ENCODE measurements at regions not wholly inside any gene's neighbourhood (a gene's known extent, or its start where the extent isn't known, plus 50 kb on each side); places are given as distances from the start of the nearest gene placed in this dataset.

DNA sequence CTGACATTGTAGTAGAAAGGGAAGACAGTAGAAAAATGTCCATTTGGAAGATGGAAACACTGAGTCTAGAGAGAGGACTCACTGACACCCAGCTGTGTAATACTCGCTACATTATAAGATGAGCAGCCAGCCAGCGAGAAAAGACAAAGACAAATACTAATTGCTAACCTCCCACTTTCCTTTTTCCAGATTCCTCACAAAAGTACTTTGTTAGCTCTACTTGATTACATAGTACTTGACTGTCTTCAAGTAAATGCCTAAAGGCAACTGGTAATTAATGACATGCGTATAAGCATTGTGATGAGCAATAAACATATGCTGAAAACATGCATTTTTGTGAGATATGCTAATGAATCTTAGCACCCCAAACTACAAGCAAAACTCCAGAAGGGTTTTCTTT is 363.1 kb downstream of the GPAM start:
- ChIA-PET POLR2A (ENCODE audit: unreplicated experiment) (no interaction called here), CTCF (interaction anchor here (0.7 kb wide), 1 partner anchor 11 kb away, joined by 8 read pairs; no protein-coding TSS in a partner anchor)
- H4K8ac ChIP-seq (ENCODE audit: low read depth in 2 of 2, low read length in 2 of 2), result no peak overlapping the region
- no peak overlapping the region for H3K14ac ChIP-seq (replicated peaks; ENCODE audit: low read depth, low read length)
- DNase-seq (no peak), ATAC-seq (ENCODE audit: low read depth) (no peak)
- no peak overlapping the region for H3K18ac ChIP-seq (ENCODE audit: low read depth, low read length)
- no peak overlapping the region for H3K9ac ChIP-seq (ENCODE audit: low read depth, low read length)
- no peak overlapping the region for H3K56ac ChIP-seq (ENCODE audit: extremely low read depth, insufficient read depth, low read length)
- no peak overlapping the region for H2BK20ac ChIP-seq (ENCODE audit: low read depth, low read length)
- H3K4me1 ChIP-seq (ENCODE audit: control insufficient read depth, insufficient read depth, low read length), result no peaks in the 10 kb centered on the region
- WGBS, 2 experiments (ENCODE audit: extremely low coverage in 2 of 2, insufficient read length in 1 of 2), result no CpG with 5 or more reads among the region's 3 CpGs
- no peak overlapping the region for H4K91ac ChIP-seq (ENCODE audit: insufficient read depth, low read depth, low read length)
- no peak overlapping the region for H3K4ac ChIP-seq (ENCODE audit: low read depth, low read length)
- no peaks in the 10 kb centered on the region for H4K20me1 ChIP-seq (ENCODE audit: insufficient read depth, low read length)
- H3K4me2 ChIP-seq (ENCODE audit: low read depth, low read length), result no peak overlapping the region
- H3K4me3 ChIP-seq (ENCODE audit: insufficient read depth, low read depth, low read length), result no peak overlapping the region
- TF ChIP-seq RAD21 (IDR thresholded peaks at IDR 0.05; ENCODE audit: low read length) (no peak), BHLHE40 (IDR thresholded peaks at IDR 0.05; ENCODE audit: low read depth, low read length) (no peak), CHD1 (IDR thresholded peaks at IDR 0.05; ENCODE audit: low read depth, low read length) (no peak), MXI1 (IDR thresholded peaks at IDR 0.05; ENCODE audit: borderline replicate concordance, low read depth, low read length) (no peak), FOS (IDR thresholded peaks at IDR 0.05; ENCODE audit: low read depth, low read length) (no peak), MAFK (IDR thresholded peaks at IDR 0.05; ENCODE audit: low read depth, low read length) (no peak)
- TF ChIP-seq, protein P1, sequence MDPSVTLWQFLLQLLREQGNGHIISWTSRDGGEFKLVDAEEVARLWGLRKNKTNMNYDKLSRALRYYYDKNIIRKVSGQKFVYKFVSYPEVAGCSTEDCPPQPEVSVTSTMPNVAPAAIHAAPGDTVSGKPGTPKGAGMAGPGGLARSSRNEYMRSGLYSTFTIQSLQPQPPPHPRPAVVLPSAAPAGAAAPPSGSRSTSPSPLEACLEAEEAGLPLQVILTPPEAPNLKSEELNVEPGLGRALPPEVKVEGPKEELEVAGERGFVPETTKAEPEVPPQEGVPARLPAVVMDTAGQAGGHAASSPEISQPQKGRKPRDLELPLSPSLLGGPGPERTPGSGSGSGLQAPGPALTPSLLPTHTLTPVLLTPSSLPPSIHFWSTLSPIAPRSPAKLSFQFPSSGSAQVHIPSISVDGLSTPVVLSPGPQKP (IDR thresholded peaks at IDR 0.05; ENCODE audit: borderline replicate concordance, low read depth, low read length), result no peak
- TF ChIP-seq, protein P2, sequence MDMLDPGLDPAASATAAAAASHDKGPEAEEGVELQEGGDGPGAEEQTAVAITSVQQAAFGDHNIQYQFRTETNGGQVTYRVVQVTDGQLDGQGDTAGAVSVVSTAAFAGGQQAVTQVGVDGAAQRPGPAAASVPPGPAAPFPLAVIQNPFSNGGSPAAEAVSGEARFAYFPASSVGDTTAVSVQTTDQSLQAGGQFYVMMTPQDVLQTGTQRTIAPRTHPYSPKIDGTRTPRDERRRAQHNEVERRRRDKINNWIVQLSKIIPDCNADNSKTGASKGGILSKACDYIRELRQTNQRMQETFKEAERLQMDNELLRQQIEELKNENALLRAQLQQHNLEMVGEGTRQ (IDR thresholded peaks at IDR 0.05; ENCODE audit: low read depth, low read length), result no peak
- no peak overlapping the region for H3K27ac ChIP-seq (ENCODE audit: insufficient read depth, low read length)
- dilution Hi-C loops (cut with HindIII; ENCODE audit: low sequenced_read_pairs, unreplicated experiment), result no loop called here
- BruUV-seq (replicated peaks), result no TSS peak
- H3K79me1 ChIP-seq (ENCODE audit: low read depth in 1 of 2, low read length in 2 of 2), result no peaks in the 10 kb centered on the region
- H2BK5ac ChIP-seq (ENCODE audit: low read depth, low read length, poor library complexity, severe bottlenecking), result no peak overlapping the region
- H3K9me3 ChIP-seq (ENCODE audit: control insufficient read depth, insufficient read depth, low read length), result peaks cover 5% of the 10 kb centered on the region
- H2AK5ac ChIP-seq (ENCODE audit: low read depth, low read length), result no peak overlapping the region
- H3K9me1 ChIP-seq (ENCODE audit: insufficient read depth, low read length), result no peaks in the 10 kb centered on the region
- H2BK120ac ChIP-seq (ENCODE audit: low read depth, low read length), result no peak overlapping the region
- no peak overlapping the region for H3K23ac ChIP-seq (ENCODE audit: low read depth, low read length)
- H3K36me3 ChIP-seq (ENCODE audit: control insufficient read depth, insufficient read depth, low read length), result no peaks in the 10 kb centered on the region
- intact Hi-C loops (cut with micrococcal nuclease), result no loop called here
- no peak overlapping the region for H4K5ac ChIP-seq (ENCODE audit: low read depth, low read length)
- no peak overlapping the region for H2BK15ac ChIP-seq (ENCODE audit: low read depth, low read length)
- in situ Hi-C loops (cut with MboI; ENCODE audit: low sequenced_read_pairs), result no loop called here
- no peak overlapping the region for H2AFZ ChIP-seq (replicated peaks; ENCODE audit: low read length, poor library complexity)
- no peak overlapping the region for H2AK9ac ChIP-seq (replicated peaks; ENCODE audit: low read depth, low read length, poor library complexity)
- no peaks in the 10 kb centered on the region for H3K27me3 ChIP-seq (ENCODE audit: control insufficient read depth, insufficient read depth, low read length)
